ENCODE measurements at regions not wholly inside any gene's neighbourhood (a gene's known extent, or its start where the extent isn't known, plus 50 kb on each side); places are given as distances from the start of the nearest gene placed in this dataset.

DNA sequence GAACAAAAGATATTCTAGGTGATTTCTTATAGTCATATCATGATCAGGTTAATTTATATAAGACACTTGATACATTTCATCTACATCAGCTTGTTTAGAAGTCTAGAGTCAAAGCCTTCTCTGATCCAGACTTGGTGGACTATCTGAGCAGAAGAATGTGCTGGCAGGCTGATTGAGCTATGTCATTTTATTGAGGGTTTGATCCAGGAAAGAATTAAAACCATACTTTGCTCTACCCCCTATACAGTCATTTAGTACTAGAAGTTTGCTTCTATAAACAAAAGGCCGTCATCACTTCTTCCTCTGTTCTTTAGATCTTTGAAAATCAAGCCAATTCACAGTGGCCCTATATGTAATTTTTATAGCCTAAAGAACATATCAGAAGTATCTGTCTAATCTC is 173.1 kb upstream of the PITX2 start (continued):
- TF ChIP-seq, protein P1, sequence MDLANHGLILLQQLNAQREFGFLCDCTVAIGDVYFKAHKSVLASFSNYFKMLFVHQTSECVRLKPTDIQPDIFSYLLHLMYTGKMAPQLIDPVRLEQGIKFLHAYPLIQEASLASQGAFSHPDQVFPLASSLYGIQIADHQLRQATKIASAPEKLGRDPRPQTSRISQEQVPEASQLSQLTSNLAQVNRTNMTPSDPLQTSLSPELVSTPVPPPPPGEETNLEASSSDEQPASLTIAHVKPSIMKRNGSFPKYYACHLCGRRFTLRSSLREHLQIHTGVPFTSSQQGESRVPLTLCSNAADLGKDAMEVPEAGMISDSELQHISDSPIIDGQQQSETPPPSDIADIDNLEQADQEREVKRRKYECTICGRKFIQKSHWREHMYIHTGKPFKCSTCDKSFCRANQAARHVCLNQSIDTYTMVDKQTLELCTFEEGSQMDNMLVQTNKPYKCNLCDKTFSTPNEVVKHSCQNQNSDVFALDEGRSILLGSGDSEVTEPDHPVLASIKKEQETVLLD (IDR thresholded peaks at IDR 0.05), result no peak
- no peak for TF ChIP-seq ZNF121 (CRISPR knock-in tag; conservative IDR thresholded peaks at IDR 0.05)
- TF ChIP-seq THAP12 (CRISPR knock-in tag; IDR thresholded peaks at IDR 0.05), result no peak
- TF ChIP-seq BCOR (IDR thresholded peaks at IDR 0.05), result no peak
- TF ChIP-seq ARID1B (IDR thresholded peaks at IDR 0.05), result no peak
- no peak for TF ChIP-seq ATF7 (IDR thresholded peaks at IDR 0.05)
- TF ChIP-seq ZBTB33 (CRISPR knock-in tag; IDR thresholded peaks at IDR 0.05), result no peak
